ENCODE measurements at regions not wholly inside any gene's neighbourhood (a gene's known extent, or its start where the extent isn't known, plus 50 kb on each side); places are given as distances from the start of the nearest gene placed in this dataset.
A peak's percentile ranks its signal among the peaks of the same experiment; 100 is the strongest.

- Histone ChIP-seq H3K4me3 (no peak overlapping the region), H3K36me3 (replicated peaks in 1 of 2) (no peaks in the 10 kb centered on the region), H3K27me3 (no peaks in the 10 kb centered on the region), H3K27ac (no peak overlapping the region), H3K4me1 (replicated peaks in 1 of 2) (no peaks in the 10 kb centered on the region), H3K9me3 (replicated peaks in 1 of 3) (no peaks in the 10 kb centered on the region)
- intact Hi-C loops (cut with DNase I), result no loop called here
- no peak for DNase-seq
- TF ChIP-seq POLR2A (IDR thresholded peaks at IDR 0.05) (no peak), CTCF (IDR thresholded peaks at IDR 0.05) (no peak)
- WGBS, 4 donors, result 69 to 86% (median 75%) methylated on average over 3 of the region's 3 CpGs
Measured at GRCh38 chr10:47070541-47070940, 159.3 kb downstream of the PTPN20 start.

GRCh38 chr10:47071891-47072290, 160.7 kb downstream of the PTPN20 start:
- no peaks in the 10 kb centered on the region for H3K4me1 ChIP-seq (replicated peaks in 1 of 2)
- H3K36me3 ChIP-seq (replicated peaks in 1 of 2), result no peaks in the 10 kb centered on the region
- H3K27ac ChIP-seq, result no peak overlapping the region
- no peaks in the 10 kb centered on the region for H3K27me3 ChIP-seq
- intact Hi-C loops (cut with DNase I), result no loop called here
- no peak overlapping the region for H3K4me3 ChIP-seq
- TF ChIP-seq POLR2A (IDR thresholded peaks at IDR 0.05) (no peak), CTCF (IDR thresholded peaks at IDR 0.05) (no peak)
- peak in 1 of 7 donors; percentile 7 for DNase-seq
- H3K9me3 ChIP-seq (replicated peaks in 1 of 3), result no peaks in the 10 kb centered on the region

GRCh38 chr10:47073967-47074366, 162.7 kb downstream of the PTPN20 start:
- DNase-seq, result no peak
- WGBS, 4 donors, result 62 to 80% (median 71%) methylated on average over 3 of the region's 3 CpGs
- Histone ChIP-seq H3K27me3 (no peaks in the 10 kb centered on the region), H3K27ac (no peak overlapping the region), H3K9me3 (replicated peaks in 1 of 3) (no peaks in the 10 kb centered on the region), H3K36me3 (replicated peaks in 1 of 2) (no peaks in the 10 kb centered on the region), H3K4me1 (replicated peaks in 1 of 2) (no peaks in the 10 kb centered on the region), H3K4me3 (no peak overlapping the region)
- TF ChIP-seq POLR2A (IDR thresholded peaks at IDR 0.05) (no peak), CTCF (IDR thresholded peaks at IDR 0.05) (no peak)
- intact Hi-C loops (cut with DNase I), result no loop called here

- Histone ChIP-seq H3K36me3 (replicated peaks in 1 of 2) (no peaks in the 10 kb centered on the region), H3K4me1 (replicated peaks in 1 of 2) (no peaks in the 10 kb centered on the region), H3K27ac (no peak overlapping the region), H3K9me3 (replicated peaks in 1 of 3) (no peaks in the 10 kb centered on the region), H3K27me3 (no peaks in the 10 kb centered on the region), H3K4me3 (no peak overlapping the region)
- DNase-seq, result peak in 1 of 7 donors; percentile 42
- intact Hi-C loops (cut with DNase I), result no loop called here
- TF ChIP-seq CTCF (IDR thresholded peaks at IDR 0.05) (no peak), POLR2A (IDR thresholded peaks at IDR 0.05) (no peak)
- 56 to 66% (median 61%) methylated on average over 8 of the region's 8 CpGs for WGBS, 4 donors
Measured at GRCh38 chr10:47076949-47077361, 165.7 kb downstream of the PTPN20 start.
